ENCODE measurements at regions not wholly inside any gene's neighbourhood (a gene's known extent, or its start where the extent isn't known, plus 50 kb on each side); places are given as distances from the start of the nearest gene placed in this dataset.
"Not testable (repeated sequence)": the region's sequence is repeated elsewhere in the genome, so short reads cannot be mapped to it uniquely, and the experiment has no call there.

DNA sequence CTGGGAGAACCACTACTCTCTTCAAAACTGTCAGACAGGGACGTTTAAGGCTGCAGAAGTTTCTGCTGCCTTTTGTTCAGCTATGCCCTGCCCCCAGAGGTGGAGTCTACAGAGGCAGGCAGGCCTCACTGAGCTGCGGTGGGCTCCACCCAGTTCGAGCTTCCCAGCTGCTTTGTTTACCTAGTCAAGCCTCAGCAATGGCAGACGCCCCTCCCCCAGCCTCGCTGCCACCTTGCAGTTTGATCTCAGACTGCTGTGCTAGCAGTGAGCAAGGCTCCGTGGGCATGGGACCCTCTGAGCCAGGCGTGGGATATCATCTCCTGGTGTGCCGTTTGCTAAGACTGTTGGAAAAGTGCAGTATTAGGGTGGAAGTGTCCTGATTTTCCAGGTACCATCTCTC is 258.6 kb upstream of the GOT2 start:
- TF ChIP-seq, protein P1, sequence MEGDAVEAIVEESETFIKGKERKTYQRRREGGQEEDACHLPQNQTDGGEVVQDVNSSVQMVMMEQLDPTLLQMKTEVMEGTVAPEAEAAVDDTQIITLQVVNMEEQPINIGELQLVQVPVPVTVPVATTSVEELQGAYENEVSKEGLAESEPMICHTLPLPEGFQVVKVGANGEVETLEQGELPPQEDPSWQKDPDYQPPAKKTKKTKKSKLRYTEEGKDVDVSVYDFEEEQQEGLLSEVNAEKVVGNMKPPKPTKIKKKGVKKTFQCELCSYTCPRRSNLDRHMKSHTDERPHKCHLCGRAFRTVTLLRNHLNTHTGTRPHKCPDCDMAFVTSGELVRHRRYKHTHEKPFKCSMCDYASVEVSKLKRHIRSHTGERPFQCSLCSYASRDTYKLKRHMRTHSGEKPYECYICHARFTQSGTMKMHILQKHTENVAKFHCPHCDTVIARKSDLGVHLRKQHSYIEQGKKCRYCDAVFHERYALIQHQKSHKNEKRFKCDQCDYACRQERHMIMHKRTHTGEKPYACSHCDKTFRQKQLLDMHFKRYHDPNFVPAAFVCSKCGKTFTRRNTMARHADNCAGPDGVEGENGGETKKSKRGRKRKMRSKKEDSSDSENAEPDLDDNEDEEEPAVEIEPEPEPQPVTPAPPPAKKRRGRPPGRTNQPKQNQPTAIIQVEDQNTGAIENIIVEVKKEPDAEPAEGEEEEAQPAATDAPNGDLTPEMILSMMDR (IDR thresholded peaks at IDR 0.05; ENCODE audit: insufficient read depth, low read length, poor library complexity, severe bottlenecking): not testable (repeated sequence)
- not testable (repeated sequence) for TF ChIP-seq EZH2phosphoT487 (conservative IDR thresholded peaks at IDR 0.05; ENCODE audit: low read length)

Data from SU-DHL-6 (cell line).